Amniotic stem cell (primary cell): ENCODE measurements at regions not wholly inside any gene's neighbourhood (a gene's known extent, or its start where the extent isn't known, plus 50 kb on each side); places are given as distances from the start of the nearest gene placed in this dataset.
"Not testable (repeated sequence)": the region's sequence is repeated elsewhere in the genome, so short reads cannot be mapped to it uniquely, and the experiment has no call there.

Source experiments
- DNase-seq: peaks from one replicate; lab custom pipeline; 2025; lab: John Stamatoyannopoulos, UW

DNA sequence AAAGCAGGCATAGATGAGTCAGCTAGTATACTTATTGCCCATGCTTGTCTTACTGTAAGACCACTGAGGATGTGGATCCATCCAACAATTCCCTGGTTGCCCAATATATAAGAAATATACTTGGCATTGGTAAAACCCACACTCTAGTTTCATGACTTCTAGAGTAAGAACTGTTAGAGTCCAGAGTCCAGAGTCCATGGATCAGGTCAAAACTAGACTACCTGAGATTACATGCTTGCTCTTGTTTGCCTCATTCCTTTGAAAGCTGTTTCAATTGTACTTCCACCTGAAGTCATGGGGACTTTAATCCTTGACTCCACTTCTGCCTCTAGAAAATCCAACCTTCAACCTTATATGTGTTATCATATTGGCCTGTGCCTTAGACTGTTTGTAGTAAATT, 707.6 kb upstream of the FAM98A start:
- DNase-seq = no peak

GRCh38 chr2:34305587-34305986, 706.5 kb upstream of the FAM98A start:
- no peak for DNase-seq

- no peak for DNase-seq
These were observed 695.9 kb upstream of the FAM98A start for GRCh38 chr2:34294961-34295360.

GRCh38 chr2:34291076-34291475, 692.0 kb upstream of the FAM98A start:
- DNase-seq = no peak

- DNase-seq = no peak
These were observed 688.9 kb upstream of the FAM98A start for GRCh38 chr2:34288016-34288415.

GRCh38 chr2:34280606-34281005, 681.5 kb upstream of the FAM98A start:
- DNase-seq = no peak

DNA sequence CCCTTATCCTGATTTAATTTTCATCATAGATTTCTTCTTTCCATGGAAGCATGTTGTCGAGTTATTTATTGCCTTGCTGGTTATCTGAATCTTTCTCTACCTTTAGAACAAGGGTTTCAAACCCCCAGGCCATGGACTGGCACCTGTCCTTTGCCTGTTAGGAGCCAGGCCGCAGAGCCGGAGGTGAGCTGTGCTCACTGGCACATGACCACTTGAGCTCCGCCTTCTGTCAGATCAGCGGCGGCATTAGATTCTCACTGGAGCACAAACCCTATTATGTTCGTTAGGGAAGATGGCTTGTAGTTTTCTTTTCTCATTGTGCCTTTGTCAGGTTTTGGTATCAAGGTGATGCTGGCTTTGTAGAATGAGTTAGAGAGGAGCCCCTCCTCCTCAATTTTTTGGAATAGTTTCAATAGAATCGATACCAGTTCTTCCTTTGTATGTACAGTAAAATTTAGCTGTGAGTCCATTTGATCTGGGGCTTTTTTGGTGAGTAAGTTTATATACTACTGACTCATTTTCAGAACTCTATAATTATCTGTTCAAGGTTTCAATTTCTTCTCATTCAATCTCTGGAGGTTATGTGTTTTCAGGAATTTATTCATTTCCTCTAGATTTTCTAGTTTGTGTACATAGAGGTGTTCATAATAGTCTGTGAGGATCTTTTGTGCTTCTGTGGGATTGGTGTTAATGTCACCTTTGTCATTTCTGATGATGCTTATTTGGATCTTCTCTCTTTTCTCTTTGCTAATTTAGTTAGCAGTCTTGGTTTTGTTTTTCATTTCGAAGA, 668.0 kb upstream of the FAM98A start:
- DNase-seq = no peak

- no peak for DNase-seq
These were observed 662.6 kb upstream of the FAM98A start for GRCh38 chr2:34261701-34262100.

- no peak for DNase-seq
These were observed 655.3 kb upstream of the FAM98A start for GRCh38 chr2:34254272-34254878.

DNA sequence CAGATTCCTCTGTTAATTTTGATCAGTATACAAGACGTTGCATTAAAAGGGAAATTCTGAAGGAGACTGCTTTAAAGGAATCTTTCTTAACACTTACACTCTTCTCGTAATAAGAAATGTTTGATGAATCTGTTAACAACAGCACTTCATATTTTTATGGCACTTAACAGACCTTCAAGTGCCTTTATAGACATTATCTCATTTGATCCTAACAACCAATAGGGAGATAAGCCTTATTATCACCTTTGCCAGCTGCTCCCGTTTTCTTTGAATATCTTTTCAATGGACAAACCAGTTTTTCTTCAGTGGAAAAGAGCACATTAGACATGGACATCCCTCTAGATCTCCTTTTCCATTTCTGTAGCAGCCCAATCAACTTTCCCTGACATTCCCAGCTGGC, 653.0 kb upstream of the FAM98A start:
- DNase-seq = no peak

GRCh38 chr2:34251578-34251977, 652.5 kb upstream of the FAM98A start:
- DNase-seq = no peak

DNA sequence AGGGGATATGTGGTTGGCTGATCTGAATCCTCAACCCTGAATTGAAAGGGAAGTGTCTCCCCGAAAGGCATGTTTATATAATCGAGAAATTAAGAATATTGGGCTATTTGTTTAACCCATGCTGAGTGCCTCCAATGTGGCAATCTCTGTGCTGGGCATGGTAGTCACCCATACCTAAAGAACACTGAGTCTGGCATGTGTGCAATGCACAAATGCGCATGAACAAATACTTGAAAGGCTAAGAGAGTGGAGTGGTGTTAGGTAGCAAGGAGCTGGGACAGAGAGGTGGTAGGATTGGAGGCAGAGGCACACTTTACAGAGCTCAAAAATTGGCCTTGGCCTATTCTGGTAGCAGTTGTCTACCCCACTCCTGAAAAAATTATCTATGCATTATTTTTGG, 645.1 kb upstream of the FAM98A start:
- no peak for DNase-seq

DNA sequence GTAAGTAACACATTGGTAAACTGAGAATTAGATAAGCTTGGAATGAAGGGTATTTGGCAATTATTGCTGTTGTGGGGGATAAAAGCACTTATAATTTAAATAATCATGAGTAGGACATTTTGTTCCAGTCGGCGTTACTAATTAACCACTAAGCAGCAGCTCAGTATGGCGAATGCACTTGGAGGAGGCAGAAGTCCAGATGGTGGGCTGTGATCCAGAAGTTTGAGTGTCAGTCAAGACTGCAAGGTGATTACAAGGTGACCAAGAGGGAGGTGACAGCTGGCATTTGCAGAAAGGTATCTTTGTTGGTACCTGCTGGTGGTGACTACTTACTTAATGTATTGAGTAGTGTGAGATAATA, 643.6 kb upstream of the FAM98A start:
- no peak for DNase-seq

GRCh38 chr2:34241905-34242762, 643.0 kb upstream of the FAM98A start:
- DNase-seq = no peak

- DNase-seq = no peak
These were observed 640.4 kb upstream of the FAM98A start for GRCh38 chr2:34239511-34239910.

- no peak for DNase-seq
These were observed 635.7 kb upstream of the FAM98A start for GRCh38 chr2:34234823-34235222.

DNA sequence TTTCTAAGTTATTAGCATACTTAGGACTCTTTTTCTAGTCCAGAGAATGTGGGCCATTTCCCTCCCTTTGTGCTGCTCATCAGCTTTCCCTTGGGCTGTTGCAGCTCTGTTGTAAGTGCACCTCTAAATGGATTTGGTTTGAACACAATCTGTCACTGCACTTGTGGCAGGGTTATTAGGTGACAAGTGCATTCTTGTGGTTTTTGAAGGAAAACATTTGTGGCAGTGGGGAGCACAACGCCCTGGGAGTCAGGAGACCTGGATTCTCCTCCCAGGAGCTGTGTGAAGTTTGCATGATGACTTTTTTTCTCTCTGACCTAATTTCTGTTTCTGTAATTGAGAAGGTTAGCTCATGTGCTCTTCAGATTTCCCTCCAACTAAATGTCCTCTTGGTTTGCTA, 630.9 kb upstream of the FAM98A start:
- DNase-seq = no peak

GRCh38 chr2:34215174-34215573, 616.1 kb upstream of the FAM98A start:
- no peak for DNase-seq

DNA sequence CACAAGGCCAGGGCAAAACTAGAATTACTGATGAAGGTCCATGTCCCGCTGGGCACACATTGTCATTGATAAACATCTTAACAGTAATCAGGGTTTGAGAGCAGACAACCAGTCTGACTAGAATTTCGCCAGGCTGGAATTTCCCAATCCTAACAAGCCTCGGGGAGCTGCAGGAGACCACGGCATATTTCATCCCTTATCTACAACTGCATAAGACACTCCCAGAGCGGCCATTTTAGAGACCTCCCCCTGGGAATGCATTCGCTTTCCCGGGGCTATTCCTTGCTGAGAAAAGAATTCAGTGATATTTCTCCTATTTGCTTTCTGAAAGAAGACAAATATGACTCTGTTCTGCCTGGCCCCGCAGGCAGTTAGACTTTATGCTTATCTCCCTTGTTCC, 611.3 kb upstream of the FAM98A start:
- DNase-seq = not testable (repeated sequence)

DNA sequence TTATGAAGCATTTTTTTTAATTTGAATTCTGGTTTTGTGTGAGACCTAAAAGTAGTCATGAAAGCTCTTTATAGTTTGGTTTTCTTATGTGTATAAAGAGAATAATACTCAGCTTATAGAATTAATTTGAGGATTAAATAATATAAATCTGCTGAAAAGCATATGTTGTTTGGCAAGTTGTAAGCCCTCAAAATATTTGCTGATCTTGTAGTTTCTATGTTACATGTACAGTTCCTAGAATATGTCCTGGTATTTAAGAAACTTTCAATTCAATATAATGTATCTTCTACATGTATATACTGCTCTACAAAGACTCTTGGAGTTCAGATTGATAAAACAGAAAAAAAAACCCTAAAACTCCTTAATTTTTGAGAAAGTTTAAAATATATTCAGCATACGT, 605.5 kb upstream of the FAM98A start:
- no peak for DNase-seq

GRCh38 chr2:34201099-34201498, 602.0 kb upstream of the FAM98A start:
- no peak for DNase-seq

DNA sequence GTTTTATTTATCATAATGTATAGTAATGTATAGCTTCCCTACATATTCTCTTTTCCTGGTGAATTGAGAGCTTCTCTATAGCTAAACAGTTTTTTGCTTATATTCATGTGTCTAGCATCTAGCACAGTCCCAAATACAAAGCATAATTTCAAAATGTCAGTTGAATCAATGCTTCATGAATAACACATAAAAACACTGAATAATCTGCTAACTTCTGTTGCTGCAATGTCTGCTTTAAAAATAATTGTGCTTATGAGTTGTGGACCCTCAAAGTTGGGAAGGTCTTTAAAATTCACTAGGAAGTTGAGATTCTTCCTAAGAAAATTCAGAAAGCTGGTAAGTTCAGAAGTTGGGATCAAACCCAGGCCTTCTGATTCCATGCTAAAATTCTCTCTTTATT, 600.9 kb upstream of the FAM98A start:
- DNase-seq = no peak

- no peak for DNase-seq
These were observed 594.1 kb upstream of the FAM98A start for GRCh38 chr2:34193164-34193563.
